AG04449 (cell line): ENCODE measurements at regions not wholly inside any gene's neighbourhood (a gene's known extent, or its start where the extent isn't known, plus 50 kb on each side); places are given as distances from the start of the nearest gene placed in this dataset.

Source experiments
- CTCF ChIA-PET: fragments of 350-600 bp; formaldehyde crosslinking; extraction: SDS; loops from one replicate; lab custom pipeline; 2021; ENCODE audit warnings: antibody characterized with exemption; lab: Yijun Ruan, JAX
- POLR2A ChIA-PET: fragments of 400-600, 350-600 bp; formaldehyde crosslinking; extraction: SDS; loops from one replicate; lab custom pipeline; 2020; ENCODE audit warnings: antibody characterized with exemption, inconsistent platforms; lab: Yijun Ruan, JAX
- DNase-seq: peaks from one replicate; pipeline ENCODE4 v3.0.0-alpha.2; 2010; ENCODE audit warnings: low read depth, low spot score
- H3K4me3 ChIP-seq: 2 replicates; pipeline ENCODE4 v1.5.1; 2011; ENCODE audit warnings: low read depth, mild to moderate bottlenecking, control low read depth, low read length
- CTCF ChIP-seq: IDR thresholded peaks from one replicate; pipeline ENCODE4 v1.5.1; 2011; ENCODE audit warnings: mild to moderate bottlenecking, moderate library complexity, low read length, control low read depth, inconsistent platforms; ENCODE audit not compliant: insufficient read depth; ENCODE audit errors: missing control alignments

DNA sequence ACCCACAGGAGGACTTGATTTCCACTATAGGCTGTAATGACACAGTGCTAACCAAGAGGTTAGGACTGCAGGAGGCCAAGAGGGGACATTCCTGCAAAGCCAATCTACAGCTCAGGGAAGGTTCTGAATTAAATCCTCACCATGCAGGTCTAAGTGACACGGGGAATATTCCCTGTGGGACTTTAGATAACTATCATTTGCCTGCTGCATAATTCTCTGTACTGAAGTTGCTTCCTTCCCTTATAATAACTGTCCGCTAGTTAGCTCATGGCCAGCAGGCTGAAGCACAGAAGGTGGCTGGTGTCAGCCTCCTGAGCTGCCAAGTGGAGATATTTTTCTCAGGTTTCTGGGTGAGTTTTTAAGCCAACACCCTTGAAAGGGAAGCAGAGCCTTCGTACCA lies 74.6 kb upstream of the SOX9 start:
- ChIA-PET CTCF (no interaction called here), POLR2A (no interaction called here)
- DNase-seq, result no peak
- TF ChIP-seq CTCF, result no peak
- no peak overlapping the region for H3K4me3 ChIP-seq

DNA sequence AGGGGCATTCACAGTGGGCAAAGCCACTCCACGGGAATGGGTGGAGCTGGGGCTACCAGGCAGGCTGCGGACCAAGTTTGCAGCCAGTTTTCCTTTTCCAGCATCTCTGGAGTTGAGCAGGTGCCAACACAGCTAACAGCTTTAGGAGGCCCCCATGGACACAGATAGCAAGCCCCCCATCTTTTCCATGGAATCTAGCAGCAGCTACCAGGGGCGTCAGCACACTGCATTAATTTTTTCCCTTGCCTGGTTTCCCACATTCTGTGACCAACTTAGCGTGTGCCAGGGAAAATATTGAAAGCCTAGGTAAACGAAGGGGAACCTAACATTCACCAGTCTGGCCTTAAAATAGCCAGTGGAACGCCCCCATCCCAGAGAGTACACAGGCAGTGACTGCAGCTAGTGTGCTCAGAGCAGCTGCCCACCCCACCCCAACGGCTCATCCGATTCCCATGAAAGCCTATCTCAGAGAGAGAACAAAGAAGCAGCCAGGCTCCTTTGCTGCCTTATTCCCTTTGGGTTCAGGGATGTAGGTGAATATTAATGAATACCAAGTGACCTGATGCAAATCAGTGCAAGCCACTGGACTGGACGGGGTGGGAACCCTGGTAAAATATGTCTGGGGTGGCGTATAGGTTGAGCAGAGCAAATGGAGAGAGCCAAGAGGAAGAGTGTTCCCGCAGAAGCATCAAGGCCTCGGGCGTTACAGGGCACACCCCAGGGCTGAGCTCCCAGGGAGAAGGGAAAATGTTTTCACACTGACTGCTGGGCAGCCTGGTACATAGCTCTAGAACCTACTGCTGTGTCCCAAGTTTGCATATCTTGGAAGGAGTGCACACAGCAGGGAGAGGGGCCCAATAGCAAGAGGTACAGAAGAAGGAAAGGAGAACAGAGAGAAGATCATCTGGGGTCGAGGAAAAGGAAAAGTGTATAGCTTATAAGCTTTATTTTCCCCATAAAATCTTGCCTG lies 73.9 kb upstream of the SOX9 start:
- CTCF ChIA-PET, result no interaction called here
- no peak for TF ChIP-seq CTCF
- POLR2A ChIA-PET, result no interaction called here
- no peak for DNase-seq
- no peak overlapping the region for H3K4me3 ChIP-seq

DNA sequence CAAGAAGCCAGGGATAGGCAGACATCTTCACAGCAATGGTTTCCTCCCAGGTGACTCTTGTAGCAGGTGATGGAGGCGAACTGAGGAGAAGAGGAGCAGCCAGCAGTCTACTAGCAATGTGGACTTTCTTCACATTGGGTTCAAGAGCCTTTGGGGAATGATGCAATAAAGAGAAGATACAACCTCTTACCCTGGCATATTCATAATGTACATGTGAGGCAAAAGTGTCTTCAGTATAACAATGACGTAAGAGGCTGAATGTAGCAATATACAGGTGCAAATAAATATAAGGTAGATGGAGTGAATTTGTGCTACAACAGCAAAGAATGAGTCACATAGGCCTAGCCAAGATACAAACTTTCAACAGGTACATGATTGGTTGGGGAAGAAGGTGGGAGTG lies 70.9 kb upstream of the SOX9 start:
- DNase-seq, result no peak
- no peak overlapping the region for H3K4me3 ChIP-seq
- no peak for TF ChIP-seq CTCF
- CTCF ChIA-PET, result no interaction called here
- POLR2A ChIA-PET, result no interaction called here

- POLR2A ChIA-PET, result no interaction called here
- DNase-seq, result no peak
- H3K4me3 ChIP-seq, result no peak overlapping the region
- CTCF ChIA-PET, result no interaction called here
- no peak for TF ChIP-seq CTCF
These were observed 67.8 kb upstream of the SOX9 start for GRCh38 chr17:72053036-72053435.

GRCh38 chr17:72053449-72053848 lies 67.4 kb upstream of the SOX9 start:
- ChIA-PET CTCF (no interaction called here), POLR2A (no interaction called here)
- TF ChIP-seq CTCF, result no peak
- DNase-seq, result no peak
- no peak overlapping the region for H3K4me3 ChIP-seq

DNA sequence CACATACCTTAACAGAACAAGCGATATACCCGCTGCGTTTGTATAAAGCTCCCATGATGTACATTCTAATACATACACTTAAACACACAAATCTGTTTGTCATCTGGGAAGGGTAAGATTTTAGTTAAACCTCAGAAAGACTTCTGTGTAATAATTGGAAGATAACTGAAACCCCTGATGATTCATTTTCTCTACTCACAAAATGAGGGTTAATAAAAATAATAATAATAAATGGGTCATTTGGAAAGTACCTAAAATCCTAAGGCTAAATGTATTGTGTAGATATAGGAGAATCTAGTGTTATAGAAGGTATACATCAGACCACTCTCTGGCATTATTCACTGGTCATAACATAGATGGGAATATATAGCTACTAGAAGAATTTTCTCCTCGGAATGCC lies 64.7 kb upstream of the SOX9 start:
- no peak for DNase-seq
- CTCF ChIA-PET, result no interaction called here
- H3K4me3 ChIP-seq, result no peak overlapping the region
- no peak for TF ChIP-seq CTCF
- POLR2A ChIA-PET, result no interaction called here
